PC-9 (cell line): ENCODE measurements at regions not wholly inside any gene's neighbourhood (a gene's known extent, or its start where the extent isn't known, plus 50 kb on each side); places are given as distances from the start of the nearest gene placed in this dataset.

Source experiments
- CTCF ChIP-seq: fragments of 200-600 bp; sonication (generic); conservative IDR thresholded peaks from 2 replicates; pipeline ENCODE4 v1.6.1; 2017; ENCODE audit warnings: mixed run types, antibody characterized with exemption, mild to moderate bottlenecking, moderate library complexity
- EZH2 ChIP-seq: fragments of 200-600 bp; sonication (generic); IDR thresholded peaks from 2 replicates; pipeline ENCODE4 v1.8.0; 2017; ENCODE audit warnings: antibody characterized with exemption, low read depth

GRCh38 chr7:121494516-121494915 lies 98.4 kb upstream of the FAM3C start:
- TF ChIP-seq CTCF (no peak), EZH2 (no peak)
